Stimulated activated naive CD8-positive, alpha-beta T cell treated with anti-CD3 and anti-CD28 coated beads, Interleukin-15, amount 100 ng/mL, for 72 hours (primary cell): ENCODE measurements at regions not wholly inside any gene's neighbourhood (a gene's known extent, or its start where the extent isn't known, plus 50 kb on each side); places are given as distances from the start of the nearest gene placed in this dataset.
A peak's percentile ranks its signal among the peaks of the same experiment; 100 is the strongest.

Experiments used
- ATAC-seq: fragments of 150-1000 bp; cut with Tn5 transposase; 2 replicates; pipeline ENCODE4 v1.10.0; 2021; ENCODE audit warnings: mild to moderate bottlenecking, moderate library complexity
- DNase-seq, 2 donors: peaks; one replicate each; pipeline ENCODE4 v3.0.0; 2021 to 2022
- H3K27ac Mint-ChIP-seq, 2 donors: one replicate each; pipeline ENCODE4 v1.8.0; 2022; ENCODE audit warnings: mild to moderate bottlenecking in 2 of 2, mixed read lengths in 2 of 2, moderate library complexity in 2 of 2
- H3K27me3 Mint-ChIP-seq: one replicate; pipeline ENCODE4 v1.8.0; 2022; ENCODE audit warnings: mixed read lengths
- H3K4me1 Mint-ChIP-seq: one replicate; pipeline ENCODE4 v1.8.0; 2022; ENCODE audit warnings: mild to moderate bottlenecking, mixed read lengths
- H3K4me3 Mint-ChIP-seq, 2 donors: one replicate each; pipeline ENCODE4 v1.8.0; 2022; ENCODE audit warnings: mild to moderate bottlenecking in 2 of 2, mixed read lengths in 2 of 2, moderate library complexity in 1 of 2
- H3K9me3 Mint-ChIP-seq, 2 donors: one replicate each; pipeline ENCODE4 v1.8.0; 2022; ENCODE audit warnings: mixed read lengths in 2 of 2

GRCh38 chr11:86143087-86144030, 74.5 kb upstream of the PICALM start:
- Mint-ChIP-seq H3K9me3 (peaks cover 0 to 5% of the 10 kb centered on the region in 2 donors), H3K4me3 (no peak overlapping the region), H3K27me3 (peaks cover 6% of the 10 kb centered on the region), H3K4me1 (peaks cover 43% of the 10 kb centered on the region), H3K27ac (peak overlapping the region in 1 of 2 donors; percentile 33)
- DNase-seq, result peak in 1 of 2 donors; percentile 41
- ATAC-seq, result peak; percentile 87

- no peaks in the 10 kb centered on the region for H3K27me3 Mint-ChIP-seq
- H3K4me1 Mint-ChIP-seq, result peaks cover 44% of the 10 kb centered on the region
- no peak for DNase-seq
- ATAC-seq, result no peak
- peaks cover 0 to 5% of the 10 kb centered on the region in 2 donors for H3K9me3 Mint-ChIP-seq
- no peak overlapping the region for H3K4me3 Mint-ChIP-seq
- no peak overlapping the region for H3K27ac Mint-ChIP-seq
These were observed 73.3 kb upstream of the PICALM start for GRCh38 chr11:86142170-86142569.

- Mint-ChIP-seq H3K27ac (peak overlapping the region; percentile 14 to 72), H3K4me3 (no peak overlapping the region), H3K27me3 (no peaks in the 10 kb centered on the region), H3K4me1 (peaks cover 46% of the 10 kb centered on the region), H3K9me3 (peaks cover 0 to under 1% of the 10 kb centered on the region in 2 donors)
- no peak for DNase-seq
- ATAC-seq, result no peak
These were observed 72.8 kb upstream of the PICALM start for GRCh38 chr11:86141727-86142126.

- no peaks in the 10 kb centered on the region for H3K27me3 Mint-ChIP-seq
- DNase-seq, result no peak
- no peak overlapping the region for H3K4me3 Mint-ChIP-seq
- no peaks in the 10 kb centered on the region for H3K9me3 Mint-ChIP-seq
- ATAC-seq, result no peak
- no peak overlapping the region for H3K27ac Mint-ChIP-seq
- peaks cover 49% of the 10 kb centered on the region for H3K4me1 Mint-ChIP-seq
These were observed 71.6 kb upstream of the PICALM start for GRCh38 chr11:86140334-86140990.

GRCh38 chr11:86138958-86139357, 70.1 kb upstream of the PICALM start:
- DNase-seq, result peak; percentile 33 to 59

GRCh38 chr11:86136538-86136937, 67.7 kb upstream of the PICALM start:
- ATAC-seq, result no peak
- H3K4me1 Mint-ChIP-seq, result peaks cover 30% of the 10 kb centered on the region
- H3K9me3 Mint-ChIP-seq, result no peaks in the 10 kb centered on the region
- H3K27ac Mint-ChIP-seq, result no peak overlapping the region
- no peaks in the 10 kb centered on the region for H3K27me3 Mint-ChIP-seq
- no peak for DNase-seq
- H3K4me3 Mint-ChIP-seq, result no peak overlapping the region

More at GRCh38 chr11:86138958-86139357, 70.1 kb upstream of the PICALM start:
- Mint-ChIP-seq H3K27me3 (no peaks in the 10 kb centered on the region), H3K4me1 (peaks cover 43% of the 10 kb centered on the region), H3K27ac (peak overlapping the region; percentile 77 to 94), H3K4me3 (peak overlapping the region; percentile 44 to 57), H3K9me3 (no peaks in the 10 kb centered on the region)
- peak; percentile 88 for ATAC-seq

GRCh38 chr11:86135319-86135714, 66.4 kb upstream of the PICALM start:
- Mint-ChIP-seq H3K27ac (no peak overlapping the region), H3K9me3 (no peaks in the 10 kb centered on the region), H3K27me3 (no peaks in the 10 kb centered on the region), H3K4me3 (no peak overlapping the region), H3K4me1 (peaks cover 19% of the 10 kb centered on the region)
- ATAC-seq (no peak), DNase-seq (no peak)

- H3K4me3 Mint-ChIP-seq, result no peak overlapping the region
- H3K9me3 Mint-ChIP-seq, result peaks cover 0 to 2% of the 10 kb centered on the region in 2 donors
- DNase-seq, result no peak
- no peaks in the 10 kb centered on the region for H3K27me3 Mint-ChIP-seq
- no peak overlapping the region for H3K27ac Mint-ChIP-seq
- peaks cover 17% of the 10 kb centered on the region for H3K4me1 Mint-ChIP-seq
- ATAC-seq, result no peak
These were observed 65.9 kb upstream of the PICALM start for GRCh38 chr11:86134580-86135318.

GRCh38 chr11:86132667-86133249, 63.9 kb upstream of the PICALM start:
- Mint-ChIP-seq H3K4me1 (peaks cover 5% of the 10 kb centered on the region), H3K27me3 (no peaks in the 10 kb centered on the region), H3K4me3 (no peak overlapping the region), H3K27ac (no peak overlapping the region), H3K9me3 (peaks cover 0 to 7% of the 10 kb centered on the region in 2 donors)
- ATAC-seq (no peak), DNase-seq (no peak)

- Mint-ChIP-seq H3K4me1 (peaks cover 2% of the 10 kb centered on the region), H3K27me3 (no peaks in the 10 kb centered on the region), H3K27ac (no peak overlapping the region), H3K4me3 (no peak overlapping the region), H3K9me3 (peaks cover 0 to 7% of the 10 kb centered on the region in 2 donors)
- no peak for ATAC-seq
- no peak for DNase-seq
These were observed 61.1 kb upstream of the PICALM start for GRCh38 chr11:86129740-86130540.

GRCh38 chr11:86128914-86129313, 60.0 kb upstream of the PICALM start:
- H3K4me3 Mint-ChIP-seq, result no peak overlapping the region
- DNase-seq (no peak), ATAC-seq (no peak)
- peaks cover 12% of the 10 kb centered on the region for H3K4me1 Mint-ChIP-seq
- H3K9me3 Mint-ChIP-seq, result peaks cover 0 to 7% of the 10 kb centered on the region in 2 donors
- no peaks in the 10 kb centered on the region for H3K27me3 Mint-ChIP-seq
- H3K27ac Mint-ChIP-seq, result no peak overlapping the region

GRCh38 chr11:86126862-86127261, 58.0 kb upstream of the PICALM start:
- H3K27ac Mint-ChIP-seq, result no peak overlapping the region
- ATAC-seq (no peak), DNase-seq (no peak)
- H3K27me3 Mint-ChIP-seq, result no peaks in the 10 kb centered on the region
- H3K9me3 Mint-ChIP-seq, result peaks cover 0 to 7% of the 10 kb centered on the region in 2 donors
- peaks cover 20% of the 10 kb centered on the region for H3K4me1 Mint-ChIP-seq
- no peak overlapping the region for H3K4me3 Mint-ChIP-seq

- DNase-seq (no peak), ATAC-seq (peak; percentile 95)
- peak overlapping the region in 1 of 2 donors; percentile 2 for H3K4me3 Mint-ChIP-seq
- peaks cover 0 to 3% of the 10 kb centered on the region in 2 donors for H3K9me3 Mint-ChIP-seq
- peak overlapping the region in 1 of 2 donors; percentile 44 for H3K27ac Mint-ChIP-seq
- H3K27me3 Mint-ChIP-seq, result peaks cover 7% of the 10 kb centered on the region
- H3K4me1 Mint-ChIP-seq, result peaks cover 20% of the 10 kb centered on the region
These were observed 55.7 kb upstream of the PICALM start for GRCh38 chr11:86124251-86125233.
